HuH-7 (cell line): ENCODE measurements at regions not wholly inside any gene's neighbourhood (a gene's known extent, or its start where the extent isn't known, plus 50 kb on each side); places are given as distances from the start of the nearest gene placed in this dataset.

Source experiments
- DNase-seq: peaks from one replicate; pipeline ENCODE4 v3.0.0; 2011; ENCODE audit warnings: low spot score

DNA sequence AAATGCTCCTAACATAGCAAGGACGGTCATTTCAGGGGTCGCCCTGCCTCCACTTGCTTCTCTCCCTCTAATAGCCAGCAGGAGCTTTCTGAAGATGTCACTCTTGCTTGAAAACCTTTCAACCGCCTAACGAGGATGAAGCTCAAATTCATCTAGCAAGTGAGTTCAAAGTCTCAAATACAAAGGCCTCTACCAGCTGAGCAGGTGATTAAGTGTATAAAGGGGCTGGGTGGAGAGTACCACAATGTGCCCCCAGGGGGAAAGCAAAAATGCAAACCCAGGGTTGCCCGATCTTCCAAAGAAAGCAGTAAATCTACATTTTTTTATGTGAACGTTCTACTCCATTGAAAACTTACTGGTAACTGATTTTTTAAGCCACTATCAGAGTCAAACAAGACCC, 50.4 kb upstream of the GRIP2 start:
- no peak for DNase-seq

DNA sequence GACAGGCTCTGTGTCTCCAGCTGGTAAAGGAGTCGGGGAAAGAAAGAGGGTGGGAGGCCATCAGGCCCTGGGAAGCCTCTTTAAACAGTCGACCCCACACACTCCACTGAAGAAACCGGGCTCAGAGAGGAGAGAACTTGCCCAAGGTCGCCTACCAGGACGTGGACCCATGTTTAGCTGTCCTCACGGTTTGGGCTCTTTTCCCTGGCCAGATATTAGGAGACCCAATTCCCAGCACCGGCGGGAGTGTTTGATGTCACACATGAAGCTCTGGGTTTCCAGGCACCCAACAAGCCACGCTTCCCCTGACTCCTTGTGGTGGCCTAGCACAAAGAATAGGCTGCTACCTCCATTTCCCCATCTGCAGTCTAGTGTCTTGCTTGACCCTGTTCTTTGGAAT, 52.2 kb upstream of the GRIP2 start:
- DNase-seq = no peak

DNA sequence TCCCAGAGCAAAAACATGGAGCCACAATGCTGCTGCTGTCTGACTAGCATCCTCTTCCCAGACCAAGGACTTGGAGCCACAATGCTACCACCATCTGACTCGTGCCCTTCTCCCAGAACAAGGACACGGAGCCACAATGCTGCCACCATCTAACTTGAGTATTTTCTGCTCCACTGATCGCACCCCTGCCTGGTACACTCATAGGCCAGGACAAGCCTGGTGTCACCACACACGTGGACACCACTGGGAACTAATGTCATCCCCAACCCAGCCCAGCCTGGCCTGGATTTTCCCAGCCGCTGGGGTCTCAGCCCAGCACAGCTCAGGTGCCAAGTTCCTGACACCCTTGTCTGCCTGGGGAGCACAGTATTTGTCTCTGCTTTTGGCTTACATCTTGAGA, 52.7 kb upstream of the GRIP2 start:
- no peak for DNase-seq

DNA sequence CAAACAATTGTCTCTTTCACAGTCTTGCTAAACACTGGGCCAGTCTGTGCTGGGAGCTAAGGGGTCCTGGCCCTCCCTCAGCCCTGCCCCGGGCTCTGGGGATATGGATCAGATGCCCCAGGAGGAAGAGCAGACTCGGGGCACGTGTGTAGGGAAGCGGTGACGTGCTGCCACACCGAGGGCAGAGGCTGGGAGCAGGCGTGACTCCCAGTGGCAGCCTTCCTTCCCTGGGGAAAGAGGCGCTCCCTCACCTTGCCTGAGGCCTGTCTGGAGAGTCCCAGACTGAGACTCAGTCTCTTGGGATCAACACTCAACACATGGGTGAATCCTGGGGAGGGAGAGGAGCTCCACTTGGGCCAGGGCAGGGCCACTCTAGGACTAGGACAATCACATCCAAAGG, 54.1 kb upstream of the GRIP2 start:
- no peak for DNase-seq

DNA sequence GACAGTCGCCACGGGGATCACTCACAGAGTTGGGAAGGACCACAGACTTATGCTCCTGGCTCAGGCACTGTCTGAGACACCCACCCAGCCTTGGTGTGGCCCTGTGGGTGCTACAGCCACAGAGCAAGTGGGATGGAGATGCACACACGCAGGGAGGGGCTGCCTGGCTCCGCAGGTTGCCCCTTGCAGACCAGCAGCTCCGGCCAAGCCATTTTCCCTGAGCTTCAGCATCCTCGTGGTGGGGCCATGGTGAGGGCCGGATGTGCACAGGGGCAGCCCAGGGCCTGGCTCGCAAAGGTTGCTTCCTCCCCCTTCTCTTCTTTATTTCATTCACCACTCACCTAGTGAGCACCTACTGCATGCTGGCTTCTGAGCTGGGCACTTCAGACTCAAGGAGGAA, 55.4 kb upstream of the GRIP2 start:
- no peak for DNase-seq

DNA sequence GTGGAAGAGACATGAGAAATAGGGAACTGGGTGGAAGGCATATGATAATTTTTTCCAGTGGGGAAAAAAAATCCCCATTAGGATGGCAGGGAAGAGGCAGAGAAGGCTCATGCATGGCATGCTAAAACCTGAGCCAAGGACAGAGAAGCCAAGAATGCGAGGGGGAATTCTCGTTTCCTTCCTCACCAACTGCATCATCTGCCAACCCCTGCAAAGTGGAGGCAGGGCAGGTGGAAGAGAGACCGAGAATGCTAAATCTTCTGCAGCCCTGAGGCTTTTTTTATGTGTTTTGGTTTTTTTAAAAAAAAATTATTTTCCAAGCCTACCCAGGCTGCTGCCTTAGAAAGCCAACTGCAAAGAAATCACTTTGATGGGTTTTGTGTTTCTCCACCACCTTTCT, 54.3 kb upstream of the CCDC174 start:
- DNase-seq = no peak

DNA sequence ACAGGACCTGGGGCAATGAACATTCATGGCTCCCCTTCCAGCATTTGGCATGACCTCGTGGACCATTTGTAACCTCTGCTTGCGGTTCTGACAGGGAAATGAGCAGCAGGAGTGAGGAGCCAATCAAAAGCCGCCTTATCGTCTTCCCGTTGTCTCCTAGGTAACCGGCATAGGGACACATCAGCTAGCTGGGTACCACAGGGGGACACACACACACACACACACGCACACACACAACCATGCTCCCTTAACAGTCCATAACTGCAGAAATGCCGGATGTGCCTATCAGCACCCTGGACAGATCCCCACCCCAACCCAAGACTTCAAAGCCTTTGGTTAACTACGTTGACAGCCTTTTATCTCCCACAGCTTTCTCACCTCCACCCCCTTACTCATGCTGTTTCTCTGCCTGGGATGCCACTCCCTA, 53.4 kb upstream of the CCDC174 start:
- DNase-seq = peak; percentile 92

DNA sequence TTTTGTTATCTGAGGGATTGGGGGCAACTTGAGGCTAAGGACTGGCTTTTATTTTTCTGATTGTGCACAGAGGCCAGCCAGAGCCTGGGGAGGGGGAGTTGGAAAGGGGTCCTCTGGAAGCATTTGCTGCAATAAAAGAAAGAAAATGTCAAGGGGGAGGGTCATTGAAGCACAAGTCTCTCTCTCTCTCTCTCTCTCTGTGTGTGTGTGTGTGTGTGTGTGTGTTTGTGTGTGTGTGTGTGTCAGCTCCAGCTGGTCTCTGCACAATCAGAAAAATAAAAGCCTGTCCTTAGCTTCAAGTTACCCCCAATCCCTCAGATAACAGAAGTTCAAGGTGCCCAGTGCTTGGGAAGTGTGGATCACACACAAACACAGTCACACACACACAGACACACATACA, 52.1 kb upstream of the CCDC174 start:
- DNase-seq = no peak

DNA sequence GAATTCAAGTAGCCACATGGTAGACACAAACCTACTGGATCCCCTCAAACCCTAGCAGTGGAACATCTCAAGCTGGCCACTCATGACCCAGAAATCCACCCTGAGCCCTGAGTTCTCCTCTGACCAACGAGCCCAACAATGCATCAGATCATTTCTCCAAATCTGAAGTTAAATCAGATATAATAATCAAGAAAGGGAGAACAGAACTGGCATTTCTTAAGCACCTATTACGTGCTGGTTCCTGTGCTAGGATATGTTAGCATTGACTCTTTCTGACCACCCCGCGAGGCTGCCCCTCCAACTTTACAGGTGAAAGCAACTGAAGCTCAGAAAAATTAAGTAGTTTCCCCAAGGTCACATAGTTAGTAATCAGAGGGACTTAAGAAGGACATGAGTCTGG, 51.5 kb upstream of the CCDC174 start:
- DNase-seq = no peak

DNA sequence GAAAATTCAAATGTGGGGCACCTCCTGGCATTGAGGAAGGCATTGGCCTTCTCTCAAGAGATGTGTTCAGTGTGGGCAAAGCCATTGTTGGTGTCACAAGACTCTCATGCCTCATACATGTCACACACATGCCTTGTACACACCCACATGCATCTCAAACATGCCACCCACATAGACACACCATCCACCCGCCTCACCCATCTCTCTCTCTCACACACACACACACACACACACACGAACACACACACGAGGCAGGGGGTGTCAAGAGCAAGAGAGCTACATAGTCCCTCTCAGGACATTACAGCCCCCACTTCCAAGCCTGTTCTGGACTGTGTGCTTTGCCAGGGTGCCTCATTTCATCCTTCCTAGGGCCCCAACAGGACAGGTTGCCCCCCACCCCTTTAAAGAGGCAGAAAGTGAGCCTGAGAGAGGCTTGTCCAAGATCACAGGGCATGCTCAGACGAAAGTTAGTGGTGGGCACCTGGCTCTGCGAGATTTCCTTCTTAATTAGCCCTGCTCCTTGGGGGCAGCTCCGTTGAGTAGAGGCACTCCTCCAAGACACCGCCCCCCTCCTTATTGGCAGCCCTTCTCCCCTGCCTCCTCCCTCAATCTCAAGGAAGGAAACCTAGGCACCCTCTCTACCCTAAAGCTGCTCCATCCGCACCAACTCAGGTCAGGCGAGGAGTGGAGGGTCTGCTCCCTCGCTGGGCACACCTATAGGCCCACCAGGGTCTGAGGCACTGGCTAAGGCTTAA, 50.5 kb upstream of the CCDC174 start:
- no peak for DNase-seq

DNA sequence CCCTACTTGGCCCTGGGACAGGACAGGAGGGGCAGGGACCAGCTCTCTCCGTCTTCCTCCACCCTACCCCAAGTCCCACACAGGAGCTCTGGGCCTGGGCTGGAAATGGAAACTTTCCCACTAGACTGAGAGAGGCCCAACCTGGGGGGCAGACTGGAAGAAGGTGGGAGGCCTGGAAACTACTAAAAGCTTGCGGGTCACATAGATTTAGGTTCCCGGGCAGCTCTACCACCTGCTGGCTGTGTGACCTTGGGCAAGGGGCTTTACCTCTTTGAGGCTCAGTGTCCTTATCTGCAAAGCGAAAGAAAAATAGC, 49.9 kb upstream of the CCDC174 start:
- DNase-seq = no peak
